ENCODE measurements at regions not wholly inside any gene's neighbourhood (a gene's known extent, or its start where the extent isn't known, plus 50 kb on each side); places are given as distances from the start of the nearest gene placed in this dataset.

GRCh38 chr13:72221276-72221962 lies 354.4 kb upstream of the DACH1 start:
- no peak for TF ChIP-seq CTCF (IDR thresholded peaks at IDR 0.05; ENCODE audit: control insufficient read depth, insufficient read depth, low read depth, low read length, missing control alignments)
- DNase-seq (ENCODE audit: low read depth) = no peak
- no peak overlapping the region for H3K4me3 ChIP-seq (ENCODE audit: control insufficient read depth, low read depth, low read length)

DNA sequence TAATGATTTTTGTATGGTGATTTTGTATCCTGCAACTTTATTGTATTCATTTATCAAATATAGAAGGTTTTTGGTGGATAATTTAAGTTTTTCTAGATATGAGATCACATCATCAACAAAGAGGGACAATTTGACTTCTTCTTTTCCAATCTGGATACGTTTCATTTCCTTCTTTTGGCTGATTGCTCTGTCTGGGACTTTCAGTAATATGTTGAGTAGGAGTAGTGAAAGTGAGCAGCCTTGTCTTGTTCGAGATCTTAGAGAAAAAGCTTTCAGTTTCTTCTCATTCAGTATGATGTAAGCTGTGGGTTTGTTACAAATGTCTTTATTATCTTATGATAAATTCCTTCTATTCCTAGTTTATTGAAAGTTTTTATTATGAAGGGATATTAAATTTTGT lies 352.0 kb upstream of the DACH1 start:
- no peak for TF ChIP-seq CTCF (IDR thresholded peaks at IDR 0.05; ENCODE audit: control insufficient read depth, insufficient read depth, low read depth, low read length, missing control alignments)
- DNase-seq (ENCODE audit: low read depth) = no peak
- H3K4me3 ChIP-seq (ENCODE audit: control insufficient read depth, low read depth, low read length) = no peak overlapping the region

DNA sequence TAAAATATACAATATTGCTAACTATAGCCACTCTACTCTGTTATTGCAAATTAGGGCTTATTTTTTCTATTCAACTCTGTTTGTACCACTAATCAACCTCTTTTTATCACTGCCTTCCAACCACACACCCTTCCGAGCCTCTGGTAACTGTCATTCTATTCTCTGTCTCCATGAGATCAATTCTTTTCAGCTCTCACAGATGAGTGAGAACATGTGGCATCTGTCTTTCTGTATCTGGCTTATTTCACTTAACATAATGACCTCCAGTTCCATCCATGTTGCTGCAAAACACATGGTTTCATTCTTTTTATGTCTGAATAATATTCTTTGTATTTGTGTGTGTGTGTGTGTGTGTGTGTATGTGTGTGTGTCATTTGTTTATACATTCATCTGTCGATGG lies 350.1 kb upstream of the DACH1 start:
- no peak for DNase-seq (ENCODE audit: low read depth)
- TF ChIP-seq CTCF (IDR thresholded peaks at IDR 0.05; ENCODE audit: control insufficient read depth, insufficient read depth, low read depth, low read length, missing control alignments) = no peak
- no peak overlapping the region for H3K4me3 ChIP-seq (ENCODE audit: control insufficient read depth, low read depth, low read length)

GRCh38 chr13:72208112-72208645 lies 341.2 kb upstream of the DACH1 start:
- H3K4me3 ChIP-seq (ENCODE audit: control insufficient read depth, low read depth, low read length) = no peak overlapping the region
- no peak for TF ChIP-seq CTCF (IDR thresholded peaks at IDR 0.05; ENCODE audit: control insufficient read depth, insufficient read depth, low read depth, low read length, missing control alignments)
- no peak for DNase-seq (ENCODE audit: low read depth)

GRCh38 chr13:72205773-72206172 lies 338.8 kb upstream of the DACH1 start:
- no peak overlapping the region for H3K4me3 ChIP-seq (ENCODE audit: control insufficient read depth, low read depth, low read length)
- TF ChIP-seq CTCF (IDR thresholded peaks at IDR 0.05; ENCODE audit: control insufficient read depth, insufficient read depth, low read depth, low read length, missing control alignments) = no peak
- no peak for DNase-seq (ENCODE audit: low read depth)

GRCh38 chr13:72204291-72204690 lies 337.3 kb upstream of the DACH1 start:
- TF ChIP-seq CTCF (IDR thresholded peaks at IDR 0.05; ENCODE audit: control insufficient read depth, insufficient read depth, low read depth, low read length, missing control alignments) = no peak
- DNase-seq (ENCODE audit: low read depth) = no peak
- no peak overlapping the region for H3K4me3 ChIP-seq (ENCODE audit: control insufficient read depth, low read depth, low read length)

Measured in AG09309 (cell line).